Glomerular visceral epithelial cell (primary cell): ENCODE measurements at regions not wholly inside any gene's neighbourhood (a gene's known extent, or its start where the extent isn't known, plus 50 kb on each side); places are given as distances from the start of the nearest gene placed in this dataset.

Source experiments
- DNase-seq: peaks from one replicate; pipeline ENCODE4 v3.0.0-alpha.2; 2016; ENCODE audit errors: extremely low spot score

DNA sequence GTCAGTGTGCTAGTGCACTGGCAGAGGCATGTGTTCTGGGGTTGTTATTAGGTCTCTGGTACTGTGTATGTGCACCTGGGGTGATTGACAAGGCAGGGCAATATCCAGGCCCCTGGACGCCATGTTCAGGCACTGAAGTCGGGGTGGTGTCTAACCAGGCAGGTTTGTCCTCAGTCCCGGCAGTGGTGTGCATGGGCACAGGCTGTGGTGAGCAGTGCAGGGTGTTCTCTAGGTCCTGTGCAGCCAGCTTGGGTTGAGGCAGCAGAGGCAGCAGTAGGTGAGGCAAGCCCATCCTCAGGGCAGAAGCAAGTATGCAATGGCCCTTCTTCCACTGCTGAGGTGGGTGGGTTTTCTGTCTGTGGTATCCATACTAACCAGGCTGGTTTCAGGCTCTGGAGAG, 252.3 kb upstream of the LRRC7 start:
- DNase-seq: no peak

- no peak for DNase-seq
These were observed 251.9 kb upstream of the LRRC7 start for GRCh38 chr1:69315823-69316222.

DNA sequence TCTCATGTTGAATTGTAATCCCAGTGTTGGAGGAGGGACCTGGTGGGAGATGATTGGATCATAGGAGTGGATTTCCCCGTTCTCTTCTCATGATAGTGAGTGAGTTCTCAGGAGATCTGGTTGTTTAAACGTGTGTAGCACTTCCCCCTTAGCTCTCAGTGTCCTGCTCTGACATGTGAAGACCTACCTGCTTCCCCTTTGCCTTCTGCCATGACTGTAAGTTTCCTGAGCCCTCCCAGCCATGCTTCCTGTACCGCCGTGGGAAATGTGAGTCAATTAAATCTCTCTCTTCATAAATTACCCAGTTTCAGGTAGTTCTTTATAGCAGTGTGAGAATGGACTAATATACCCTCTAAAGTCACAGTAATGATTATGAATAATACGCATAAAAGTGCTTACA, 248.4 kb upstream of the LRRC7 start:
- no peak for DNase-seq

GRCh38 chr1:69320757-69321211, 246.9 kb upstream of the LRRC7 start:
- DNase-seq: no peak

DNA sequence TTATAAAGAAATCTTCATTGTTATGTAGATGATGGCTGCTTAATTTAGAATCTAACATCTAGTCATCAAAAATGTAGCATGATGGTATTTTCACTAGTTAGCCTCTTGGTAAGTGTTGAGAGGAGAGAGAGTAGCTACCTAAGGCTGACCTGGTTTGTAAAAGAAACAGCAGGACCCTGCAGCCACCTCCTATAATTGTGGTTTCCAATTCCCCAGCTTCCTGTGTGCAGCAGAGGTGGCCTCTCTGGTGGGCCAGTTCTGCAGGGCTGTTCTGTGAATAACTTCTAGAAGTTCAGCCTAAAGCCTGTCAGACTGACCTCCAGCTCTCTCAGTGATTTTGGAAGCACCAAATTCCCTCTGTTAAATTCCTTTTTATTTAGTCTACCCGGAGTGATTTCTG, 246.4 kb upstream of the LRRC7 start:
- DNase-seq: no peak

DNA sequence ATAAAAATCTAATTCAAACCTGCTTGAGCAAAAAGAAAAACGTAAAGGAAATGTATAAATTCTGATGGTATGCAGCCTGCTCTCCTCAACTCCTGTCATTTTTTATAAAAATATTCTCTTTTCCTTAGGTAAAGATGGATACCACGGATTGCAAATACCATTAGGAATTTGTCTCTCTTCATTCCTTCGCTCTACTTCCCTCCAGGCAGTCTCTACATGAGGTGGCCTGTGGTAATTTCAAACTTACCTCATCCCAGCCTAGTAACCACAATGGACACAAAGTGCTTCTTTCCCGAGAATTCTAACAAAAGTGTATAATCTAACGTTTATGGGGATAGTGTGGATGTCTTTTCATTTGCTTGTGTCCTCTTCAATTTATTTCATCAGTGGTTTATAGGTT, 239.5 kb upstream of the LRRC7 start:
- no peak for DNase-seq

GRCh38 chr1:69363236-69363635, 204.5 kb upstream of the LRRC7 start:
- DNase-seq: no peak

- no peak for DNase-seq
These were observed 194.2 kb upstream of the LRRC7 start for GRCh38 chr1:69373520-69373919.

DNA sequence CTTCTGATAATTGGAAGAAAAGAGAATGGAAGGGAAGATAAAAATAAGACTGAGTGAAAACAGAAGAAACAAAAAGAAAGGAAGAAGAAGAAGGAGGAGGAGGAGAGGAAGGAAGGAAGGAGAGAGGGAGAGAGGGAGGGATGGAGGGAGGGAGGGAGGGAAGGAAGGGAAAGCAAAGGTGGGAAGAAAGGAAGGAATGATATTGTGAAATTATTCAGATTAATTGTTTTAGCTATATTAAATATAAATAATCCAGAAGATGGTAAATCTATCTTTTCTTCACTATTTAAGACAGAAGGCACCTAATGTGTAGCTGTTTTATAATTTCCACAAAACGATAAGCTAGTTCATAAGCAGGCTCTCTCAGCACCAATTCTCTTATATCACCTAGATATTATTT, 191.3 kb upstream of the LRRC7 start:
- no peak for DNase-seq

DNA sequence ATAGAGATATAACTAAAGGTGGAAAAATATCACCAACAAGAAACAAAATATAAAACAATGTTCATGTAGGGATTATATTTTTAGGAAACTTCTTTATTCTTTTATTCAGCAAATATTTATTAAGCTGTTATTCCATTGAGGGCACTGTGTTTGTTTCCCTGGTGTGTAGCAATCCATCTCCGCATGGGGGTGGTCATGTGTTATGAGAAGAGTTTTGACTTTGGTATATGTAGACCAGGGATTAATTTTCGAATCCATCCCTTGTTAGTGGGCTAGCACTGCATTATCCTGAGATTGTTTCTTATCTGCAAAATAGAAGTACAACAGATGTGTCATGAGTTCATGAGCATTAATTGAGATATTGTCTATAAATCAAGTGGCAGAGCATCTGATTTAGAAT, 190.2 kb upstream of the LRRC7 start:
- no peak for DNase-seq

DNA sequence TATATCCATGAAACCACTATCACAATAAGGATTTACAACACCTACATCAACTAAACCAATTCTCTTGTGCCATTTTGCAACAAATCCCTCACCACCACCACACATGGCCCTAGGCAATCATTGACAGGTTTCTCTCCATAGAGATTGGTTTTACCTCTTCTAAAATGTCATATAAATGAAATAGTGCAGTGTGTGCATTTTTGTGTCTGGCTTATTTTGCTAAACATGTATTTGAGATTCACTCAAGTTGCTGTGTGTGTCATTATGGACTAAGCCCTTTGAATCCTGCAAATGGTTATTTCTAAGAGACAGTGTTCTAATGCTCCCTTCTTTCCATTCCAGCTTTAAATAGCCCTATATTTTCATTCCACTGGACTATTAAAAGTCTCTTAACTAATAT, 179.7 kb upstream of the LRRC7 start:
- DNase-seq: no peak

DNA sequence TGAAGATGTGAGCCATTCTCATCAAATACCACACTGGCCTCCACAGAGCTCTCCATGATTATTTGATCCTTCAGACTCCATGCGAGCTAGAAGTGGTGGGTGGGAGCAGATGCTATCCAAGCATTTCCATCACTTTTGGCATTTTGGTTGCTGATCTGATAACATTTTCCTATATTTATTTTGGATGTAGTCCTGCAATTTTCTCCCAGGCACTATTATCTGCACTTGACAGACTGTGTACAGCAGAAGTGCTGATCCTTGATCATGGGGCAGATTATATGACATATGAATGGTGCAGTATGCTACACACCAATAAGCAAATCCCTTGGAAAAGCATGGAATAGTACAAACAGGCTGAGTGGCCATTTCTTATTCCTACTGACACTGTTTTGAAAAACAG, 167.6 kb upstream of the LRRC7 start:
- DNase-seq: no peak

GRCh38 chr1:69401879-69402278, 165.8 kb upstream of the LRRC7 start:
- DNase-seq: no peak

DNA sequence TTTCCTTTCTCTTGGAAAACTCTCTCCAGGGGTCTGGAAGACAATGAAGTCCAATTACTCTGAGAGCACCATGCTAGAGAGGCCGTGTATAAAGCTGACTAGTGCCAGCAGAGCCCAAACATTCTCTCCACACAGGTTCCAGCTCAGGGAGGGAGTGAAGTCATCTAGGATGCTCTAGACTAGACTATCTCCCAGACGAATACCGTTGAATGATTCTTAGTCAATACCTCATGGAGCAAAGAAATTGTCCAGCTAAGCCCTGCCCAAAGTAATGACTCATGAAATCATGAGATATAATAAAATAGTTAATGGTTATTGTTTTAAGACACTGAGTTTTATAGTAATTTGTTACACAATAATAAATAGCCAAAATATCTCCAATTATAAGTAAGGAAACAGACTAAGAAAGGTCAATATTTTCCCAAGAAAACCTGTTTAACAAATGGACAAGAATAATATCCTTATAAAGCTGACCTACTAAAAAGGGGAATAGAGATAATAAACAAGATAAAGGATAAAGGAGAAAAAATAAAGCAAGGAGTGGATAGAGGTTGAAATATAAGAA, 163.9 kb upstream of the LRRC7 start:
- no peak for DNase-seq

GRCh38 chr1:69404486-69404885, 163.2 kb upstream of the LRRC7 start:
- no peak for DNase-seq

DNA sequence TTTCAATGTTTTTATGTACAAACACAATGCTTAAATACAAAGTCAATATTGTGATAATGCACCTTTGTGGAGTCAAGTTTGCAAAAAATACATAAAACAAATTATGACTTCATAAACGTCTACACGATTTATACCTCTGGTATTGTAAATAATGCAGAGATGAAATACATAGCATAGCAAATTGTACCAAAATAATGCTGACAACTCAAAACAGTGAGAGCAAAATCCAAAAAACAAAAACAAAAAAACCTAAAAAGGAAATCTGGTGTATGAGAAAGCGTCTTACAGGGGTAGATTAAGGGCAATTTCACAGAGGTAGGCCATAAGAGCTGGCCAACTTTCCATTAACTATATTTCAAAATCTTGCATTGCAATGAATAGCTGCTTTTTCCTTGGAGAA, 161.5 kb upstream of the LRRC7 start:
- DNase-seq: no peak

- DNase-seq: no peak
These were observed 157.8 kb upstream of the LRRC7 start for GRCh38 chr1:69409731-69410456.

GRCh38 chr1:69410457-69410850, 157.3 kb upstream of the LRRC7 start:
- no peak for DNase-seq

DNA sequence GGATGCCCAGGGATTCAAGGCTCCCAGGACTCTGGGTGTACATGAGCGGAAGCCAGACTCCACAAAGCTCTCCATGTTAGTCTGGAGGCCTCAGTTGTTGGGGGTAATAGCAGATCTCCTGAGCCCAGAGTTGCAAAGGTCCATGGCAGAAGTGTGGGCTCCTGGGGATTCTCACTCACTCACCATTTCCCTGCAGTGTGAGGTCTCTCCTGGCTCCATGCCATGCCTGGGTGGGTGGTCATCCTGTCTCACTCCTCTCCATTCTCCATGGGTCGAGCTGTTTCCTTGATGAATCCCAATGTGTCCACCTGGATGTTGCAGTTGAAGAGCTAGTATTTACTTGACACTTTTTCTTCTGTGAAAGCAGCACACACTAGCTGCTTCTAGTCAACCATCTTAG, 156.8 kb upstream of the LRRC7 start:
- no peak for DNase-seq

DNA sequence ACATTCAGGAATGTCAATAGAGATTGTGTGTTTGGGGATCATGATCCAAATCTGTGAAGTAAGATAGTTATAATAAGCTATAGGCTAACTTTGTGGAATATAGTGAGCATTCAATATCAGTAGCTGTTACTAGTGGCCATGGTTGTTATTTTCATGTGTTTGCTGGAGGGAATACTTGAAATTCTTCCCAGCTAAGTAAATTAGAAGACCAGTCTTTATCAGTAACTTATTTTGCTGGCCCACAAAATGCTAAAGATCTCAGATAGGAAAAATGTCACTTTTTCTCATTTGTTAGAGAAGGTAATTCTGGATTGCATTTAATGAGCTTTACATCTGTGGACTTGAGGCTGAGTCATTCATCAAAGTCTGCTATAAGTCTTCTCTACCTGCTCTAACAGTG, 156.1 kb upstream of the LRRC7 start:
- no peak for DNase-seq

DNA sequence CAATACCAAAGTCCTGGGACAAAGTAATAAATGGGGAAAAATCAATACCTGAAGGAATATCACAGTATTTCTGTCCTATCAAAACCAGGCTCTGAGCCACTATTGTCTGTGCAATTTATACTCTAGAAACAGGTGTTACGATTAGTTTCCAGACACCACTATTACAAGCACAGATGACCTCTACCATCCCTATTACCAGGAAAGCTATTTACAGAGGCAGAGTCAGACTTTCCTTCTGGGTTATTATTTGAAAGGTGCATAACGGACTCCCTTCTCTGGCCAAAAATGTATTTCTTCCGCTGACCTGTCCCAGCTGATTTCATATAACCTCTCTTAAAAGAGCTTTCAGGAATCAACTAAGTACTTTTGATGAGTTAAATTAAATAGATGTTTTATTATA, 154.6 kb upstream of the LRRC7 start:
- no peak for DNase-seq

- DNase-seq: no peak
These were observed 153.1 kb upstream of the LRRC7 start for GRCh38 chr1:69414574-69414973.

DNA sequence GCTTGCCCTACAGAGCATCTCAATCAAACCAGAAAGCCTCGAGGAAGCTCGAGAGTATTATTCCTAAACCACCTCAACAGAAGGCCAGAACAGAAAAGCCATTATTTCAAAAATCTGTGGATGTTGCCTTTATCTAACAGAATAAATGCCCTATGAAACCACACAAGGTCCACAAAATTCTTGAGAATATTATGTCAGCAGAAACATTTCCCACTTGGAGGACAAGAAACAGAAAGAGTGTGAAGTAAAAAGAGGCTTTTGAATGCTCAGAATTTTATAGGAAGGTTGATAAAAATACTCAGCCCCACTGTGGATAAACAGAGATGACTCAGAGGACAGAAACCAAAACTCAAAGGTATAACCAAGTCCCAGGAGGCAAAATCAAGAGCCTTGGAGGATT, 146.4 kb upstream of the LRRC7 start:
- no peak for DNase-seq

- no peak for DNase-seq
These were observed 141.9 kb upstream of the LRRC7 start for GRCh38 chr1:69425871-69426270.
